Activated B cell treated with CpG ODN at 0.5 μM for 24 hours (primary cell): ENCODE measurements at regions not wholly inside any gene's neighbourhood (a gene's known extent, or its start where the extent isn't known, plus 50 kb on each side); places are given as distances from the start of the nearest gene placed in this dataset.

Experiments used
- ATAC-seq: fragments of 200-7000 bp; cut with Tn5 transposase; one replicate; pipeline ENCODE4 v1.10.0; 2021; ENCODE audit warnings: low read depth, mild to moderate bottlenecking, moderate library complexity
- CTCF ChIA-PET: fragments of 350-600 bp; sonication (Branson Sonifier 250); formaldehyde crosslinking; loops from one replicate; lab custom pipeline; 2021; ENCODE audit warnings: antibody characterized with exemption; lab: Charles Lee
- POLR2A ChIA-PET: fragments of 350-600 bp; sonication (Branson Sonifier 250); formaldehyde crosslinking; loops from one replicate; lab custom pipeline; 2021; ENCODE audit warnings: antibody characterized with exemption; lab: Charles Lee
- DNase-seq: peaks from one replicate; pipeline ENCODE4 v3.0.0; 2022
- H3K27ac Mint-ChIP-seq: one replicate; pipeline ENCODE4 v1.8.0; 2020; ENCODE audit warnings: mixed read lengths
- H3K27me3 Mint-ChIP-seq: one replicate; pipeline ENCODE4 v1.8.0; 2021; ENCODE audit warnings: mixed read lengths
- H3K36me3 Mint-ChIP-seq: one replicate; pipeline ENCODE4 v1.8.0; 2021; ENCODE audit warnings: low read depth, mixed read lengths
- H3K4me1 Mint-ChIP-seq: one replicate; pipeline ENCODE4 v1.8.0; 2021; ENCODE audit warnings: mixed read lengths
- H3K4me3 Mint-ChIP-seq: one replicate; pipeline ENCODE4 v1.8.0; 2020; ENCODE audit warnings: mild to moderate bottlenecking, mixed read lengths
- H3K9me3 Mint-ChIP-seq: one replicate; pipeline ENCODE4 v1.8.0; 2020; ENCODE audit warnings: mixed read lengths
- CTCF ChIP-seq: fragments of 200-600 bp; IDR thresholded peaks from one replicate; pipeline ENCODE4 v1.8.0; 2022; ENCODE audit warnings: antibody characterized with exemption, mild to moderate bottlenecking
- intact Hi-C: fragments of 100-400 bp; cut with micrococcal nuclease; formaldehyde crosslinking; loops from one replicate; pipeline ENCODE4 v1.15.1; 2024

- Mint-ChIP-seq H3K4me3 (no peak overlapping the region), H3K4me1 (no peaks in the 10 kb centered on the region), H3K9me3 (peaks cover 3% of the 10 kb centered on the region), H3K27ac (no peak overlapping the region), H3K36me3 (no peaks in the 10 kb centered on the region), H3K27me3 (no peaks in the 10 kb centered on the region)
- ChIA-PET POLR2A (no interaction called here), CTCF (no interaction called here)
- intact Hi-C loops: no loop called here
- no peak for DNase-seq
- no peak for TF ChIP-seq CTCF
- ATAC-seq: no peak
Observed at GRCh38 chr18:39058386-39059000, 1492.9 kb upstream of the CELF4 start.

- Mint-ChIP-seq H3K4me1 (no peaks in the 10 kb centered on the region), H3K27me3 (no peaks in the 10 kb centered on the region), H3K27ac (no peak overlapping the region), H3K4me3 (no peak overlapping the region), H3K36me3 (no peaks in the 10 kb centered on the region), H3K9me3 (peaks cover 3% of the 10 kb centered on the region)
- no peak for TF ChIP-seq CTCF
- DNase-seq (no peak), ATAC-seq (no peak)
- ChIA-PET POLR2A (no interaction called here), CTCF (no interaction called here)
- intact Hi-C loops: no loop called here
Observed at GRCh38 chr18:39057423-39058064, 1491.9 kb upstream of the CELF4 start.

GRCh38 chr18:39053571-39053970 lies 1488.0 kb upstream of the CELF4 start:
- intact Hi-C loops: no loop called here
- ChIA-PET POLR2A (no interaction called here), CTCF (no interaction called here)
- Mint-ChIP-seq H3K4me1 (no peaks in the 10 kb centered on the region), H3K27me3 (no peaks in the 10 kb centered on the region), H3K27ac (no peak overlapping the region), H3K4me3 (no peak overlapping the region), H3K36me3 (no peaks in the 10 kb centered on the region), H3K9me3 (peaks cover 4% of the 10 kb centered on the region)
- DNase-seq (no peak), ATAC-seq (no peak)
- no peak for TF ChIP-seq CTCF

GRCh38 chr18:39051013-39051412 lies 1485.4 kb upstream of the CELF4 start:
- no peak overlapping the region for H3K4me3 Mint-ChIP-seq
- H3K27ac Mint-ChIP-seq: no peak overlapping the region
- ChIA-PET POLR2A (no interaction called here), CTCF (no interaction called here)
- DNase-seq (no peak), ATAC-seq (no peak)
- TF ChIP-seq CTCF: no peak
- no peaks in the 10 kb centered on the region for H3K27me3 Mint-ChIP-seq
- intact Hi-C loops: no loop called here
- H3K4me1 Mint-ChIP-seq: no peaks in the 10 kb centered on the region
- H3K36me3 Mint-ChIP-seq: no peaks in the 10 kb centered on the region
- peaks cover 7% of the 10 kb centered on the region for H3K9me3 Mint-ChIP-seq

GRCh38 chr18:39039813-39040212 lies 1474.2 kb upstream of the CELF4 start:
- no peaks in the 10 kb centered on the region for H3K27me3 Mint-ChIP-seq
- TF ChIP-seq CTCF: no peak
- no peaks in the 10 kb centered on the region for H3K9me3 Mint-ChIP-seq
- intact Hi-C loops: no loop called here
- H3K36me3 Mint-ChIP-seq: no peaks in the 10 kb centered on the region
- no peak for ATAC-seq
- POLR2A ChIA-PET: no interaction called here
- CTCF ChIA-PET: no interaction called here
- DNase-seq: no peak
- no peaks in the 10 kb centered on the region for H3K4me1 Mint-ChIP-seq
- no peak overlapping the region for H3K4me3 Mint-ChIP-seq
- H3K27ac Mint-ChIP-seq: no peak overlapping the region
